Hepatocyte (in vitro differentiated cells): ENCODE measurements at regions not wholly inside any gene's neighbourhood (a gene's known extent, or its start where the extent isn't known, plus 50 kb on each side); places are given as distances from the start of the nearest gene placed in this dataset.

Experiments used
- DNase-seq: peaks from one replicate; pipeline ENCODE4 v3.0.0-alpha.2; 2016; ENCODE audit warnings: low spot score
- H2AFZ ChIP-seq: fragments of 200-600 bp; sonication (generic); 2 replicates; pipeline ENCODE4 v1.6.0; 2016; ENCODE audit warnings: antibody characterized with exemption, mild to moderate bottlenecking
- H3K27ac ChIP-seq: fragments of 200-600 bp; sonication (generic); 2 replicates; pipeline ENCODE4 v1.5.1; 2016; ENCODE audit warnings: mild to moderate bottlenecking
- H3K27me3 ChIP-seq: fragments of 200-600 bp; sonication (generic); 2 replicates; pipeline ENCODE4 v1.6.1; 2016
- H3K36me3 ChIP-seq: fragments of 200-600 bp; sonication (generic); replicated peaks from 2 replicates; pipeline ENCODE4 v1.5.1; 2016; ENCODE audit warnings: low read depth; ENCODE audit not compliant: insufficient read depth
- H3K4me1 ChIP-seq: fragments of 200-600 bp; sonication (generic); 2 replicates; pipeline ENCODE4 v1.5.1; 2016; ENCODE audit warnings: mild to moderate bottlenecking, moderate library complexity; ENCODE audit not compliant: insufficient read depth
- H3K4me2 ChIP-seq: fragments of 200-600 bp; sonication (generic); 2 replicates; pipeline ENCODE4 v1.6.0; 2016
- H3K4me3 ChIP-seq: fragments of 200-600 bp; sonication (generic); 2 replicates; pipeline ENCODE4 v1.5.1; 2016; ENCODE audit warnings: mild to moderate bottlenecking
- H3K79me2 ChIP-seq: fragments of 200-600 bp; sonication (generic); 2 replicates; pipeline ENCODE4 v1.6.0; 2017; ENCODE audit warnings: mild to moderate bottlenecking
- H3K9me2 ChIP-seq: fragments of 200-600 bp; sonication (generic); replicated peaks from 2 replicates; pipeline ENCODE4 v1.6.0; 2017; ENCODE audit warnings: mild to moderate bottlenecking; ENCODE audit not compliant: insufficient read depth
- H3K9me3 ChIP-seq: fragments of 200-600 bp; sonication (generic); 2 replicates; pipeline ENCODE4 v1.5.1; 2016; ENCODE audit warnings: low read depth, mild to moderate bottlenecking
- H4K20me1 ChIP-seq: fragments of 200-600 bp; sonication (generic); 2 replicates; pipeline ENCODE4 v1.6.0; 2016; ENCODE audit warnings: mild to moderate bottlenecking; ENCODE audit not compliant: insufficient read depth, poor library complexity, severe bottlenecking
- EZH2 ChIP-seq: fragments of 200-600 bp; sonication (generic); IDR thresholded peaks from 2 replicates; pipeline ENCODE4 v1.6.1; 2016; ENCODE audit warnings: antibody characterized with exemption, mild to moderate bottlenecking, borderline replicate concordance
- EZH2phosphoT487 ChIP-seq: fragments of 200-600 bp; sonication (generic); IDR thresholded peaks from one replicate; pipeline ENCODE4 v1.6.1; 2018; ENCODE audit warnings: antibody characterized with exemption, mild to moderate bottlenecking, low read depth, moderate library complexity; ENCODE audit not compliant: unreplicated experiment, severe bottlenecking
- WGBS: methylation state at CpG from one replicate; pipeline ENCODE4 v1.1.6; 2016; ENCODE audit warnings: low lambda C conversion rate; ENCODE audit errors: missing lambda C conversion rate; 5-methylcytosine and 5-hydroxymethylcytosine counted together
- TF ChIP-seq, protein P1 (sequence below): fragments of 200-600 bp; sonication (generic); IDR thresholded peaks from 2 replicates; pipeline ENCODE4 v1.5.1; 2016; ENCODE audit warnings: antibody characterized with exemption, mild to moderate bottlenecking; ENCODE audit not compliant: poor library complexity

DNA sequence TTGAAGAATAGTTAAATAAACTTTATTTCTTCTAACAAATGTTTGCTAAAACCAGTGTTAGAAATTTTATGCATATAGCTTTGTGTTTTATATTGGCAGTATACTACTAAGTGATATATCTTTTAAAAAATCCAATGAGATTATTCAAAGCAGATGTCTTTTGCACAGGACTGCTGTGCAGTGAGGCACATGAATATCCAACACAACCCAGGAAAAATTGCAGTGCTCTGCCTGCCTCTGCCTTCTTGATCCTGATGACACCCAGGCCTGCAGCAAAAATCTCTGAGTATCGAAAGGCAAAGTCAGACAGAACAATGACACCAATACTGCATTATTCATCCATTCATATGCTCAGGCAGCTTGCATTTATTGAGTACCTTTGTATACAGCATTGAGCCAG, 1076.5 kb upstream of the ARRDC3 start:
- TF ChIP-seq EZH2, result no peak
- TF ChIP-seq, protein P1, sequence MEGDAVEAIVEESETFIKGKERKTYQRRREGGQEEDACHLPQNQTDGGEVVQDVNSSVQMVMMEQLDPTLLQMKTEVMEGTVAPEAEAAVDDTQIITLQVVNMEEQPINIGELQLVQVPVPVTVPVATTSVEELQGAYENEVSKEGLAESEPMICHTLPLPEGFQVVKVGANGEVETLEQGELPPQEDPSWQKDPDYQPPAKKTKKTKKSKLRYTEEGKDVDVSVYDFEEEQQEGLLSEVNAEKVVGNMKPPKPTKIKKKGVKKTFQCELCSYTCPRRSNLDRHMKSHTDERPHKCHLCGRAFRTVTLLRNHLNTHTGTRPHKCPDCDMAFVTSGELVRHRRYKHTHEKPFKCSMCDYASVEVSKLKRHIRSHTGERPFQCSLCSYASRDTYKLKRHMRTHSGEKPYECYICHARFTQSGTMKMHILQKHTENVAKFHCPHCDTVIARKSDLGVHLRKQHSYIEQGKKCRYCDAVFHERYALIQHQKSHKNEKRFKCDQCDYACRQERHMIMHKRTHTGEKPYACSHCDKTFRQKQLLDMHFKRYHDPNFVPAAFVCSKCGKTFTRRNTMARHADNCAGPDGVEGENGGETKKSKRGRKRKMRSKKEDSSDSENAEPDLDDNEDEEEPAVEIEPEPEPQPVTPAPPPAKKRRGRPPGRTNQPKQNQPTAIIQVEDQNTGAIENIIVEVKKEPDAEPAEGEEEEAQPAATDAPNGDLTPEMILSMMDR, result no peak
- TF ChIP-seq EZH2phosphoT487, result no peak
- DNase-seq, result no peak
- Histone ChIP-seq H3K9me3 (no peaks in the 10 kb centered on the region), H3K36me3 (no peaks in the 10 kb centered on the region), H3K4me2 (no peak overlapping the region), H3K27me3 (no peaks in the 10 kb centered on the region), H3K9me2 (no peaks in the 10 kb centered on the region), H3K4me3 (no peak overlapping the region), H2AFZ (no peak overlapping the region), H4K20me1 (no peaks in the 10 kb centered on the region), H3K4me1 (no peaks in the 10 kb centered on the region), H3K79me2 (no peaks in the 10 kb centered on the region), H3K27ac (no peak overlapping the region)
- 69% methylated on average over 1 of the region's 1 CpG for WGBS

DNA sequence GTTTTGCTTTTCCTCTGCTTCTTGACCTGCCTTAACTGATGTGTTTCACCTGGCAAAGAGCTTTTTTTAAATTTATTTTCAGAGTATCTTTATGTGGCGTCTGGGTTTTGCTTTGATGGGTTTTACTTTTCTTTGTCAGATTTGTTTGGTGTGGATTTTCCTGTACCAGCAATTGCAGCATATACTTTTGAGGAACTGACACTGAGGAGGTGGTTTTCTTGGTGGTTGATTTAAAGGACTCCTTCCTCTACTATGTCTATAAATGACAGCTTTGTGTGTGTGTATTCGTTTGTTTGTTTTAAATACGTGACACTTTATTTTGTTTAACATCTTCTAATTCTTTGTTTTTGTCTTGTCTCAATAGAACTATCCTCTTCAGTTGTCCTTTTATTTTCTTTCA, 1071.9 kb upstream of the ARRDC3 start:
- Histone ChIP-seq H3K4me2 (no peak overlapping the region), H3K4me3 (no peak overlapping the region), H3K79me2 (no peaks in the 10 kb centered on the region), H3K9me3 (no peaks in the 10 kb centered on the region), H4K20me1 (no peaks in the 10 kb centered on the region), H3K36me3 (no peaks in the 10 kb centered on the region), H3K27me3 (no peaks in the 10 kb centered on the region), H3K27ac (no peak overlapping the region), H2AFZ (no peak overlapping the region), H3K4me1 (no peaks in the 10 kb centered on the region), H3K9me2 (no peaks in the 10 kb centered on the region)
- TF ChIP-seq EZH2phosphoT487, result no peak
- TF ChIP-seq, protein P1, result no peak
- TF ChIP-seq EZH2, result no peak
- WGBS, result 88% methylated on average over 3 of the region's 3 CpGs
- no peak for DNase-seq

- TF ChIP-seq EZH2 (no peak), EZH2phosphoT487 (no peak)
- TF ChIP-seq, protein P1, result no peak
Measured at GRCh38 chr5:92444888-92445287, 1061.8 kb upstream of the ARRDC3 start.

DNA sequence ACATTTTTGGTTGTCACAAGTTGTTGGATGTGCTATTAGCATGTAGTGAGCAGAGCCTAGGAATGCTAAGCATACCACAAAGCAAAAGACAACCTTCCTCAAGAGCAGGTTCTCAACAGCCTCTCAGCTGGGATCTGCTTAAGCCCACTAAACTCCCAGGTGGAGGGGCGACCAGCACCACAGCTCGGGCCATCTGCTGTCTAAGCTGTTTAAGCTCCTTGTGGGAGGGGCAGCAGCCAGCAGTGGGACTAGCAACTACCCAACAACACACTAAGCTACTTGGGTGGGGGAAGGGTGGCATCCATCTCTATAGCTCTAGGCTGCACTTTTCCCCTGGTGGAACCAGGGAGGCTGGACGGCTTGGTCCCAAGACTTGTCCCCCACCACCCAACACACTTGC, 1052.7 kb upstream of the ARRDC3 start:
- 86% methylated on average over 3 of the region's 3 CpGs for WGBS
- TF ChIP-seq EZH2 (no peak), EZH2phosphoT487 (no peak)
- TF ChIP-seq, protein P1, result no peak
- Histone ChIP-seq H3K79me2 (no peaks in the 10 kb centered on the region), H3K4me3 (no peak overlapping the region), H2AFZ (no peak overlapping the region), H3K27me3 (no peaks in the 10 kb centered on the region), H3K4me2 (no peak overlapping the region), H3K27ac (no peak overlapping the region), H4K20me1 (no peaks in the 10 kb centered on the region), H3K9me2 (no peaks in the 10 kb centered on the region), H3K9me3 (no peaks in the 10 kb centered on the region), H3K36me3 (no peaks in the 10 kb centered on the region), H3K4me1 (no peaks in the 10 kb centered on the region)
- no peak for DNase-seq

More at GRCh38 chr5:92444888-92445287, 1061.8 kb upstream of the ARRDC3 start:
- Histone ChIP-seq H3K27me3 (no peaks in the 10 kb centered on the region), H3K4me1 (no peaks in the 10 kb centered on the region), H3K9me3 (no peaks in the 10 kb centered on the region), H3K27ac (no peak overlapping the region), H4K20me1 (no peaks in the 10 kb centered on the region), H2AFZ (no peak overlapping the region), H3K36me3 (no peaks in the 10 kb centered on the region), H3K4me3 (no peak overlapping the region), H3K9me2 (no peaks in the 10 kb centered on the region), H3K79me2 (no peaks in the 10 kb centered on the region), H3K4me2 (no peak overlapping the region)
- 90% methylated on average over 2 of the region's 2 CpGs for WGBS
- no peak for DNase-seq
